Astrocyte of the spinal cord (primary cell): ENCODE measurements at regions not wholly inside any gene's neighbourhood (a gene's known extent, or its start where the extent isn't known, plus 50 kb on each side); places are given as distances from the start of the nearest gene placed in this dataset.
"Not testable (repeated sequence)": the region's sequence is repeated elsewhere in the genome, so short reads cannot be mapped to it uniquely, and the experiment has no call there.

Experiments used
- DNase-seq: peaks from one replicate; pipeline ENCODE4 v3.0.0; 2011; ENCODE audit warnings: low read depth, low spot score
- H3K4me3 ChIP-seq: 2 replicates; pipeline ENCODE4 v1.5.1; 2011; ENCODE audit warnings: low read depth, mild to moderate bottlenecking, low read length, moderate library complexity
- in situ Hi-C: cut with HindIII; loops from 2 replicates; pipeline ENCODE4 v1.10.0; 2017; ENCODE audit warnings: low sequenced_read_pairs
- TF ChIP-seq, protein P1 (sequence below): IDR thresholded peaks from 2 replicates; pipeline ENCODE4 v1.5.1; 2012; ENCODE audit warnings: low read depth, mild to moderate bottlenecking, low read length, inconsistent platforms

DNA sequence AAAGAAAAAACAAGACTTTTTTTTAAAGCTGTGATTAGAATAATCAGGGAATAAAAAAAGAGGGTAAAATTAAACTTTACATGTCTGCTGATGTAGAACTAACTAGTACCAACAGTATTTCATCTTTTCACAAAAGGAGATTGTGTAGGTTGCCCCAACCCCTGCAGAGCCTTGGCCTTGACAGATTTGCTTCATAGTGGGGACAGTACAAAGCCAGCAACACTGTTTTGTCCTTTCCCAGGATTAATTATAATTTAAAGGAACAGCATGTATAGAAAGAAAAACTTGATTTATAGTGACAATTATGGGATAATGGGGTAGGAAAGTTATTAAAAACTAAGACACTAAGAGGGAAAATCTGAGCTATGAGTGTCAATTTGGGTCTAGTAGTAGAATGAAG lies 604.0 kb downstream of the GALC start:
- H3K4me3 ChIP-seq, result no peak overlapping the region
- TF ChIP-seq, protein P1, sequence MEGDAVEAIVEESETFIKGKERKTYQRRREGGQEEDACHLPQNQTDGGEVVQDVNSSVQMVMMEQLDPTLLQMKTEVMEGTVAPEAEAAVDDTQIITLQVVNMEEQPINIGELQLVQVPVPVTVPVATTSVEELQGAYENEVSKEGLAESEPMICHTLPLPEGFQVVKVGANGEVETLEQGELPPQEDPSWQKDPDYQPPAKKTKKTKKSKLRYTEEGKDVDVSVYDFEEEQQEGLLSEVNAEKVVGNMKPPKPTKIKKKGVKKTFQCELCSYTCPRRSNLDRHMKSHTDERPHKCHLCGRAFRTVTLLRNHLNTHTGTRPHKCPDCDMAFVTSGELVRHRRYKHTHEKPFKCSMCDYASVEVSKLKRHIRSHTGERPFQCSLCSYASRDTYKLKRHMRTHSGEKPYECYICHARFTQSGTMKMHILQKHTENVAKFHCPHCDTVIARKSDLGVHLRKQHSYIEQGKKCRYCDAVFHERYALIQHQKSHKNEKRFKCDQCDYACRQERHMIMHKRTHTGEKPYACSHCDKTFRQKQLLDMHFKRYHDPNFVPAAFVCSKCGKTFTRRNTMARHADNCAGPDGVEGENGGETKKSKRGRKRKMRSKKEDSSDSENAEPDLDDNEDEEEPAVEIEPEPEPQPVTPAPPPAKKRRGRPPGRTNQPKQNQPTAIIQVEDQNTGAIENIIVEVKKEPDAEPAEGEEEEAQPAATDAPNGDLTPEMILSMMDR, result no peak
- DNase-seq, result no peak
- in situ Hi-C loops, result no loop called here

DNA sequence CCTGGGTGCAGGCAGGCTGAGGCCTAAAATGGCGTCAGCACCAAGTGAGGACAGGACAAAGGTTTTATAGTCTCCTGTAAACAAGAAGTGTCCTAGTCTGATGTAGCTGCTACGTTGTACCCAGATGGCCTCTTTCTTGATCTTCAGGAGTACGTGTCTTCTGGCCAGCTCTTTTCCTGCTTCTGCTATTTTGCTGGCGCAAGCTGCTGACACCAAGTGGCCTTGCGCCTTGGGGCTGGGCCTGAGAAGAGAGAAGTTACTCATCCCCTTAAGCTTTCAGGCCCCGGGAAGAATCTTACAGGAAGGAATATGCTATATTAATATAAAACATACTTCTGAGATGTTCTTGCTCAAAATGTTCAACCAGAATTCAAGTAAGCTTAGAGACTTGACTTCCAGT lies 605.2 kb downstream of the GALC start:
- in situ Hi-C loops, result no loop called here
- no peak for DNase-seq
- no peak overlapping the region for H3K4me3 ChIP-seq
- TF ChIP-seq, protein P1, result no peak

DNA sequence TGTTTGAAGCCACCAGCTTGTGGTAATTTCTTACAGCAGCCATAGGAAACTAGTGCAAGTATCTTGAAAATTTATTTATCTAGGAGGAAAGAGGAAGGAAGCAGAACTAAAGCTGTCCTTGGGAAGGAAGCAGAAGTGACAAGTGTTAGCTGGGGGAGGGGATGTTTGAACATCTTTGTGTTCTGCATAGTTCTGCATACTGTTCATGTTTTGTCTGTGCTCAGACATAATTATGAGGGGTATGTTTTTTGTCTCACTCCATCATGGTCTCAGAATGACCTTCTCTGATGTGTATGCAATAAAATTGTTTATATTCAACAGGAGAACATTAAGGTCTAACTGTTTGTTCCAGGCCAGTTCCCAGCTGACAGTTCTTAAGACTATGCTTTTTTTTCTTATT lies 606.5 kb downstream of the GALC start:
- no peak overlapping the region for H3K4me3 ChIP-seq
- DNase-seq, result no peak
- in situ Hi-C loops, result no loop called here
- TF ChIP-seq, protein P1, result no peak

DNA sequence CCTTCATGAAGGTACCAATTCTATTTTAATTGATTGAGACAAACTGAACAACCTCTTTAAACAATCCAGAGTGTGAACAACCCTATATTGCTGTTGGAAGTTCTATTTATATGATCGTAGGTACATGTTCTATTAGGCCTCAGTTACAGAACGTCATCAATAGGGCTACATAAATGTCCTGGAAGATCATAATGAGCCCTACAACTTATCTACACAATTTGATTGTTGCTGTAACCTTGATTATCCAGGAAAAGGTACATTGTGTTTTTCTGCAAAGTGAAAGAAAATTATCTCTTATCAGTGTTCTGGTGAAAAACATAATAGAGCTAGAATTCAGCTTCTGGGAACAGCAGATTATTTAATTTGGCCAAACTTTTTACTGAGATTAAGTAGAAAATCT lies 612.9 kb downstream of the GALC start:
- DNase-seq, result no peak
- TF ChIP-seq, protein P1, result no peak
- H3K4me3 ChIP-seq, result no peak overlapping the region
- in situ Hi-C loops, result no loop called here

DNA sequence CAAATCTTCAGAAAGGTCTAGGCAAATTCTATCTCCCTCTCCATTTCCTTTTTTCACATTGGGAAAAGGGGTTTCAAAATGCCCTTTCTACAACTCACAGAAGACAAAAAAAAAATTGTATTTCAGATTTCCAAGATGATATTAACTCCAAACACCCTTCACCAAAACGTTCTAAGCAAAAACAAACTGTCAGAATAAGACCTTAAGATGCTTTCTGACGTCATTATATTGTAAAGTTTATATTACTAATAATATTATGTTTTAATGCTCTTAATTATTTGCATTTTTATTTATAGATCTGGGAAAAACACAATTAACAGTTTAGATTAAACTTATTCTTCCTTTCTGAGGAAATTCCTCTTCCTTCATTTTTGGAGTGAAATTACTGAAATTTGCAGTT lies 624.2 kb downstream of the GALC start:
- TF ChIP-seq, protein P1, result no peak
- DNase-seq, result no peak
- H3K4me3 ChIP-seq, result no peak overlapping the region
- in situ Hi-C loops, result no loop called here

DNA sequence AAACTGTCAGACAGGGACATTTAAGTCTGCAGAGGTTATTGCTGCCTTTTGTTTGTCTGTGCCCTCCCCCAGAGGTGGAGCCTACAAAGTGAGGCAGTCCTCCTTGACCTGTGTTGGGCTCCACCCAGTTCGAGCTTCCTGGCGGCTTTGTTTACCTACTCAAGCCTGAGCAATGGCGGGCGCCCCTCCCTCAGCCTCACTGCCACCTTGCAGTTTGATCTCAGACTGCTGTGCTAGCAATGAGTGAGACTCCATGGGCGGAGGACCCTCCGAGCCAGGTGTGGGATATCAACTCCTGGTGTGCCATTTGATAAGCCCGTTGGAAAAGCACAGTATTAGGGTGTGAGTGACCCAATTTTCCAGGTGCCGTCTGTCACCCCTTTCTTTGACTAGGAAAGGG lies 632.7 kb downstream of the GALC start:
- DNase-seq, in situ Hi-C loops, H3K4me3 ChIP-seq: not testable (repeated sequence)

DNA sequence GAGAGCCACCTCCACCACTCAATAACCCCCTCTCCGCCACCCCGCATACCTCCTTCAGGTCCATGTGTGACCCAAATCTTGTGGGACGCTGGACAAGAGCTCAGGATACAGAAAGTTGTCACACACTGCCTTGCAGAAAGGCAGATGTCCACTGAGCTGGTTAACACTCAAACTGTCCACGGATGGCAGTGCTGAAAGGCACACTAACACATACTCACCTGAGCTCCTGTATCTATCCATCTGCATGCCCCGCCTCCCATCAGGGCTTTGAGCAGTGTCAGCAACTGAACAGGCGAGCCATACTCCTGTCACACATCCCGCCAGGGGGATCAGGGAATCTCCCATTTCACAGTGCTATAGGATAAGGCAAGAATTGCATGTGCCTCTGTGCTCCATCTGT lies 642.0 kb downstream of the GALC start:
- H3K4me3 ChIP-seq, result no peak overlapping the region
- in situ Hi-C loops, result no loop called here
- DNase-seq, result no peak
- TF ChIP-seq, protein P1, result no peak
